ENCODE measurements at regions not wholly inside any gene's neighbourhood (a gene's known extent, or its start where the extent isn't known, plus 50 kb on each side); places are given as distances from the start of the nearest gene placed in this dataset.

GRCh38 chr7:46515844-46516590 lies 594.9 kb upstream of the IGFBP3 start:
- peak; percentile 3 for DNase-seq (ENCODE audit: low read depth)

- DNase-seq (ENCODE audit: low read depth): no peak
Measured at GRCh38 chr7:46513447-46513848, 592.4 kb upstream of the IGFBP3 start.

GRCh38 chr7:46512891-46513413 lies 591.9 kb upstream of the IGFBP3 start:
- DNase-seq (ENCODE audit: low read depth): no peak

- DNase-seq (ENCODE audit: low read depth): no peak
Measured at GRCh38 chr7:46511442-46512215, 590.6 kb upstream of the IGFBP3 start.

- no peak for DNase-seq (ENCODE audit: low read depth)
Measured at GRCh38 chr7:46508583-46508982, 587.5 kb upstream of the IGFBP3 start.

GRCh38 chr7:46507560-46507959 lies 586.5 kb upstream of the IGFBP3 start:
- DNase-seq (ENCODE audit: low read depth): no peak

GRCh38 chr7:46494441-46494840 lies 573.4 kb upstream of the IGFBP3 start:
- DNase-seq (ENCODE audit: low read depth): no peak

GRCh38 chr7:46494028-46494427 lies 573.0 kb upstream of the IGFBP3 start:
- DNase-seq (ENCODE audit: low read depth): peak; percentile 20

- no peak for DNase-seq (ENCODE audit: low read depth)
Measured at GRCh38 chr7:46493196-46493595, 572.1 kb upstream of the IGFBP3 start.

GRCh38 chr7:46492466-46492865 lies 571.4 kb upstream of the IGFBP3 start:
- DNase-seq (ENCODE audit: low read depth): no peak

GRCh38 chr7:46490406-46490805 lies 569.3 kb upstream of the IGFBP3 start:
- no peak for DNase-seq (ENCODE audit: low read depth)

GRCh38 chr7:46489106-46489505 lies 568.0 kb upstream of the IGFBP3 start:
- no peak for DNase-seq (ENCODE audit: low read depth)

GRCh38 chr7:46488607-46489006 lies 567.5 kb upstream of the IGFBP3 start:
- DNase-seq (ENCODE audit: low read depth): no peak

- DNase-seq (ENCODE audit: low read depth): peak; percentile 80
Measured at GRCh38 chr7:46486256-46487206, 565.5 kb upstream of the IGFBP3 start.

- peak; percentile 83 for DNase-seq (ENCODE audit: low read depth)
Measured at GRCh38 chr7:46485481-46486065, 564.5 kb upstream of the IGFBP3 start.

GRCh38 chr7:46484906-46485305 lies 563.8 kb upstream of the IGFBP3 start:
- DNase-seq (ENCODE audit: low read depth): no peak

- DNase-seq (ENCODE audit: low read depth): no peak
Measured at GRCh38 chr7:46480619-46481018, 559.5 kb upstream of the IGFBP3 start.

GRCh38 chr7:46479680-46480079 lies 558.6 kb upstream of the IGFBP3 start:
- DNase-seq (ENCODE audit: low read depth): no peak

GRCh38 chr7:46478046-46478445 lies 557.0 kb upstream of the IGFBP3 start:
- peak; percentile 72 for DNase-seq (ENCODE audit: low read depth)

GRCh38 chr7:46468753-46469356 lies 547.8 kb upstream of the IGFBP3 start:
- DNase-seq (ENCODE audit: low read depth): no peak

GRCh38 chr7:46463170-46463569 lies 542.1 kb upstream of the IGFBP3 start:
- no peak for DNase-seq (ENCODE audit: low read depth)

All from HT1080 (cell line).